ENCODE measurements at regions not wholly inside any gene's neighbourhood (a gene's known extent, or its start where the extent isn't known, plus 50 kb on each side); places are given as distances from the start of the nearest gene placed in this dataset.

GRCh38 chr3:162150790-162151189 is 654.2 kb downstream of the OTOL1 start:
- H3K9me3 Mint-ChIP-seq = no peaks in the 10 kb centered on the region
- ATAC-seq = no peak
- POLR2A ChIA-PET = no interaction called here

GRCh38 chr3:162152636-162153035 is 656.0 kb downstream of the OTOL1 start:
- Mint-ChIP-seq H3K9me3 (peaks cover 0 to 2% (median 0%) of the 10 kb centered on the region in 9 donors), H3K4me3 (no peak overlapping the region), H3K27me3 (no peaks in the 10 kb centered on the region), H3K36me3 (no peaks in the 10 kb centered on the region), H3K4me1 (no peaks in the 10 kb centered on the region), H3K27ac (no peak overlapping the region)
- ATAC-seq (no peak), DNase-seq (no peak)
- POLR2A ChIA-PET = no interaction called here

More at GRCh38 chr3:162150790-162151189, 654.2 kb downstream of the OTOL1 start:
- no peaks in the 10 kb centered on the region for H3K36me3 Mint-ChIP-seq
- H3K27me3 Mint-ChIP-seq = no peaks in the 10 kb centered on the region
- H3K4me1 Mint-ChIP-seq = no peaks in the 10 kb centered on the region
- H3K27ac Mint-ChIP-seq = no peak overlapping the region
- no peak for DNase-seq
- no peak overlapping the region for H3K4me3 Mint-ChIP-seq

- H3K27ac Mint-ChIP-seq = no peak overlapping the region
- peaks cover 0 to 19% (median 5%) of the 10 kb centered on the region in 9 donors for H3K9me3 Mint-ChIP-seq
- H3K27me3 Mint-ChIP-seq = peaks cover 0 to 4% (median 0%) of the 10 kb centered on the region in 5 donors
- POLR2A ChIA-PET = no interaction called here
- no peak for DNase-seq
- no peaks in the 10 kb centered on the region for H3K36me3 Mint-ChIP-seq
- no peak for ATAC-seq
- H3K4me1 Mint-ChIP-seq = no peaks in the 10 kb centered on the region
- no peak overlapping the region for H3K4me3 Mint-ChIP-seq
Observed at GRCh38 chr3:162161595-162161994, 665.0 kb downstream of the OTOL1 start.

- POLR2A ChIA-PET = no interaction called here
- ATAC-seq (no peak), DNase-seq (no peak)
- Mint-ChIP-seq H3K4me3 (no peak overlapping the region), H3K27me3 (no peaks in the 10 kb centered on the region), H3K9me3 (peaks cover 0 to 11% (median 0%) of the 10 kb centered on the region in 9 donors), H3K27ac (no peak overlapping the region), H3K4me1 (no peaks in the 10 kb centered on the region), H3K36me3 (no peaks in the 10 kb centered on the region)
Observed at GRCh38 chr3:162165346-162165745, 668.7 kb downstream of the OTOL1 start.

- Mint-ChIP-seq H3K9me3 (peaks cover 0 to 11% (median 0%) of the 10 kb centered on the region in 9 donors), H3K4me3 (no peak overlapping the region), H3K27ac (no peak overlapping the region), H3K36me3 (no peaks in the 10 kb centered on the region), H3K4me1 (no peaks in the 10 kb centered on the region), H3K27me3 (no peaks in the 10 kb centered on the region)
- DNase-seq (no peak), ATAC-seq (no peak)
- POLR2A ChIA-PET = no interaction called here
Observed at GRCh38 chr3:162166543-162166942, 669.9 kb downstream of the OTOL1 start.

GRCh38 chr3:162168715-162169114 is 672.1 kb downstream of the OTOL1 start:
- no peak overlapping the region for H3K27ac Mint-ChIP-seq
- H3K27me3 Mint-ChIP-seq = no peaks in the 10 kb centered on the region
- H3K4me1 Mint-ChIP-seq = no peaks in the 10 kb centered on the region
- ATAC-seq (no peak), DNase-seq (no peak)
- H3K36me3 Mint-ChIP-seq = no peaks in the 10 kb centered on the region
- H3K4me3 Mint-ChIP-seq = no peak overlapping the region
- peaks cover 0 to 11% (median 3%) of the 10 kb centered on the region in 9 donors for H3K9me3 Mint-ChIP-seq
- POLR2A ChIA-PET = no interaction called here

GRCh38 chr3:162170581-162170980 is 674.0 kb downstream of the OTOL1 start:
- H3K36me3 Mint-ChIP-seq = no peaks in the 10 kb centered on the region
- no peaks in the 10 kb centered on the region for H3K4me1 Mint-ChIP-seq
- POLR2A ChIA-PET = no interaction called here
- H3K9me3 Mint-ChIP-seq = peaks cover 0 to 9% (median 3%) of the 10 kb centered on the region in 9 donors
- H3K4me3 Mint-ChIP-seq = no peak overlapping the region
- no peak for ATAC-seq
- DNase-seq = no peak
- no peaks in the 10 kb centered on the region for H3K27me3 Mint-ChIP-seq
- H3K27ac Mint-ChIP-seq = no peak overlapping the region

GRCh38 chr3:162171970-162172369 is 675.4 kb downstream of the OTOL1 start:
- no peak for ATAC-seq
- Mint-ChIP-seq H3K36me3 (no peaks in the 10 kb centered on the region), H3K27me3 (no peaks in the 10 kb centered on the region), H3K4me3 (no peak overlapping the region), H3K27ac (no peak overlapping the region), H3K4me1 (no peaks in the 10 kb centered on the region), H3K9me3 (peaks cover 0 to 9% (median 5%) of the 10 kb centered on the region in 9 donors)
- no peak for DNase-seq
- POLR2A ChIA-PET = no interaction called here

- Mint-ChIP-seq H3K36me3 (no peaks in the 10 kb centered on the region), H3K4me1 (no peaks in the 10 kb centered on the region), H3K27ac (no peak overlapping the region), H3K4me3 (no peak overlapping the region), H3K9me3 (peaks cover 0 to 12% (median 6%) of the 10 kb centered on the region in 9 donors), H3K27me3 (no peaks in the 10 kb centered on the region)
- POLR2A ChIA-PET = no interaction called here
- no peak for ATAC-seq
- DNase-seq = no peak
Observed at GRCh38 chr3:162175145-162175544, 678.5 kb downstream of the OTOL1 start.

GRCh38 chr3:162175878-162176277 is 679.3 kb downstream of the OTOL1 start:
- no peaks in the 10 kb centered on the region for H3K36me3 Mint-ChIP-seq
- POLR2A ChIA-PET = no interaction called here
- no peak overlapping the region for H3K4me3 Mint-ChIP-seq
- peaks cover 0 to 12% (median 5%) of the 10 kb centered on the region in 9 donors for H3K9me3 Mint-ChIP-seq
- ATAC-seq = no peak
- H3K27me3 Mint-ChIP-seq = no peaks in the 10 kb centered on the region
- DNase-seq = no peak
- H3K27ac Mint-ChIP-seq = no peak overlapping the region
- no peaks in the 10 kb centered on the region for H3K4me1 Mint-ChIP-seq

GRCh38 chr3:162183440-162183839 is 686.8 kb downstream of the OTOL1 start:
- no peak for ATAC-seq
- no peaks in the 10 kb centered on the region for H3K27me3 Mint-ChIP-seq
- peaks cover 0 to 13% (median 3%) of the 10 kb centered on the region in 9 donors for H3K9me3 Mint-ChIP-seq
- no peak overlapping the region for H3K4me3 Mint-ChIP-seq
- DNase-seq = no peak
- no peaks in the 10 kb centered on the region for H3K4me1 Mint-ChIP-seq
- H3K27ac Mint-ChIP-seq = no peak overlapping the region
- H3K36me3 Mint-ChIP-seq = peaks cover 0 to 6% (median 0%) of the 10 kb centered on the region in 3 donors
- POLR2A ChIA-PET = no interaction called here

- Mint-ChIP-seq H3K36me3 (peaks cover 0 to 6% (median 0%) of the 10 kb centered on the region in 3 donors), H3K27me3 (no peaks in the 10 kb centered on the region), H3K9me3 (peaks cover 0 to 11% (median 6%) of the 10 kb centered on the region in 9 donors), H3K4me3 (no peak overlapping the region), H3K27ac (no peak overlapping the region), H3K4me1 (no peaks in the 10 kb centered on the region)
- POLR2A ChIA-PET = no interaction called here
- no peak for DNase-seq
- no peak for ATAC-seq
Observed at GRCh38 chr3:162192340-162193029, 695.9 kb downstream of the OTOL1 start.

GRCh38 chr3:162193148-162194095 is 696.8 kb downstream of the OTOL1 start:
- no peak for ATAC-seq
- Mint-ChIP-seq H3K4me1 (no peaks in the 10 kb centered on the region), H3K27ac (no peak overlapping the region), H3K36me3 (peaks cover 0 to 6% (median 0%) of the 10 kb centered on the region in 3 donors), H3K4me3 (no peak overlapping the region), H3K27me3 (no peaks in the 10 kb centered on the region), H3K9me3 (peaks cover 0 to 11% (median 6%) of the 10 kb centered on the region in 9 donors)
- POLR2A ChIA-PET = no interaction called here
- no peak for DNase-seq

All from naive thymus-derived CD8-positive, alpha-beta T cell (primary cell).